AG20443 (cell line): ENCODE measurements at regions not wholly inside any gene's neighbourhood (a gene's known extent, or its start where the extent isn't known, plus 50 kb on each side); places are given as distances from the start of the nearest gene placed in this dataset.
"Not testable (repeated sequence)": the region's sequence is repeated elsewhere in the genome, so short reads cannot be mapped to it uniquely, and the experiment has no call there.

Source experiments
- DNase-seq: peaks from one replicate; pipeline ENCODE4 v3.0.0; 2012; ENCODE audit warnings: low spot score, mixed read lengths

GRCh38 chr7:85716353-85716752 is 529.5 kb upstream of the SEMA3D start:
- no peak for DNase-seq

GRCh38 chr7:85714951-85715350 is 528.1 kb upstream of the SEMA3D start:
- no peak for DNase-seq

DNA sequence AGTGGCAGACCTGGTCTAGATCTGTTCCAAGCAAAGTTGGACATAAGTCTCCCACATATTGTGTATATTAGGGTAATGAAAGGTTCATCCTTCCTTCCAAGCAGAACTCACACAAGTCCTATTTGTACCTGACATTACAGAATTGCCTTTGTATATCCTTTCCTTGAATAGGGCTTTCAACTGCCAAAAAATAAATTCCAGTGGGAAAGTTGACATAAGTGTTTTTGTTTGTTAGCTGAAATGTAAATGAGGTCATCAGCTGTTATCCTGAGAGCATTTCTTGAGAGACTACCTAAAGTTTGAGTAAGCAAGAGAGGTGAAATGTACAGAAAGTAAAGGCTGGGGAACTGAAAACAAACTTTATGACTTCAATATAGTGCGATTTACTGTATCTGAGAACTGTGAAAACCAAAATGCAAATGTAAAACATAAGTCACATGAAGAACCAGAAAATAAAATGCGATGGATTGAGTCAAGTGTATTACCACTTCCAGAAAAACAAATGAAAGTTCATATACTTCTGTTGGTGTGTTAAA is 527.3 kb upstream of the SEMA3D start:
- no peak for DNase-seq

- DNase-seq = no peak
Measured at GRCh38 chr7:85713171-85713570, 526.3 kb upstream of the SEMA3D start.

- no peak for DNase-seq
Measured at GRCh38 chr7:85711894-85712293, 525.0 kb upstream of the SEMA3D start.

DNA sequence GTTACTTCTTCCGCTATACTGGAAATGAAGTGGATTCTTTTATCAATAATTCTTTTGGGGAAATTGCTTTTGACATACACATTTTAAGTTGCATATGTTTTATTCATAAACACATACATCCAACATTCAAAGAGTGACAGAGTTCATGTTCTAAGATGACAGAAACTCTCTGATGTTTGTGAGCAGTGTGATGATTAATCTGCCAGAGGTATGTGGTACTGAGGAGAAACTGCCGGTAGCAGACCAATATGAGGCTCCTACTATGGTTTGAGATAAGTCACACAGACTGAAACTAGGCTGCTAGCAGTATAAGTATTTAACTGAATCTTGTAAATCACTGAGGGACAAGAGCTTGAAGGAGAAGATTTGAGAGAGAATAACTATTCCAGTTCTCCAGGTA is 524.1 kb upstream of the SEMA3D start:
- no peak for DNase-seq

- no peak for DNase-seq
Measured at GRCh38 chr7:85708221-85708620, 521.4 kb upstream of the SEMA3D start.

- DNase-seq = no peak
Measured at GRCh38 chr7:85705076-85705475, 518.2 kb upstream of the SEMA3D start.

GRCh38 chr7:85703251-85704010 is 516.6 kb upstream of the SEMA3D start:
- DNase-seq = no peak

- DNase-seq = no peak
Measured at GRCh38 chr7:85702348-85702747, 515.5 kb upstream of the SEMA3D start.

GRCh38 chr7:85699482-85699881 is 512.6 kb upstream of the SEMA3D start:
- DNase-seq = no peak

GRCh38 chr7:85695533-85695932 is 508.7 kb upstream of the SEMA3D start:
- no peak for DNase-seq

DNA sequence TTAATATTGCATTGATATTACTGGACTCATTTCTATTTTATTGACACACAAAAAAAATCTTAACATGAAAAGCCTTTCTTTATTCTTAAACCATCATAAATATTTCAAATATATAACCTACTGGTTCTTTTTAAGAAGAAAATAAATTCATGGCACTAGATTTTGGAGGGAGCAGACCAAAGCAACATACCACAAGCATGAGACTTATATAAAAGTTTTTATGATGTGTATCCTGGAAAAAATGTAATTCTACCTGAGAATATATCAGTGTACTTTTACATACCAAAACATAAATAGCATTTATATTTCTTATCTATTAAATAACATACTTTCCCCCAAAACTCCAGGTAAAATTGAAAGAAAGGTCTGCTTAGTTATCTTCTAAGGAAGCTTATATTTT is 508.2 kb upstream of the SEMA3D start:
- DNase-seq = no peak

GRCh38 chr7:85693326-85693725 is 506.5 kb upstream of the SEMA3D start:
- DNase-seq = no peak

DNA sequence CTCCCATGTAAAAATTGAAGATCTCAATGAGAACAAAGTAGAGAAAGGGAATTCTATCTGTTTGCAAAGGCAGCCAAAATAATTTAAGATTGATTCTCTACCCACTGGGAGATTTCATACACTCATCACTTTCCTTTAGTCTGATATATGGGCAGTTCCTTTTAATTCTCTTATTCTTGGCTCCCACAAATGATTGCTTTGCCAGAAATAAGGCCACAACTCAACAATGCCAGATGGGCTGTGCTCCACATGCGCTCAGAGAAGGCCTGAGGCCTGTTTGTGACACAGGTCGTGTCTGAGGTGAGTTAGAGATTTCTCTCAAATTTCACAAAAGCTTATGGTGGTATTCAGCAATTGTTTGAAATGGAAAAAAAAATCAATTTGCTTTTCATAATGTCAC is 501.9 kb upstream of the SEMA3D start:
- peak; percentile 27 for DNase-seq

- no peak for DNase-seq
Measured at GRCh38 chr7:85686401-85687181, 499.7 kb upstream of the SEMA3D start.

DNA sequence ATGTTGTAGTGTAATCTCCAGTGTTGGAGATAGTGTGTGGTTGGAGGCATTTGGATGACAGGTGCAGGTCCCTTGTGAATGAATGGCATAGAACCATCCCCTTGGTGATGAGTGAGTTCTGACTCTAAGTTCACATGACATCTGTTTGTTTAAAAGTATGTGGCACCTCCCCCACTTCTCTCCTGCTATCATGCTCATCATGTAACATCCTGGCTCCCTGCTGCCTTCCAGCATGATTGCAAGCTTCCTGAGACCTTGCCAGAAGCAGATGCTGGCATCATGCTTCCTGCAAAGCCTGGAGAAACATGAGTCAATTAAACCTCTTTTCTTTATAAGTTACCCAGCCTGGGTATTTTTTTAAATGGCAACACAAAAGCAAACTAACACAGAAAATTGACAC is 499.0 kb upstream of the SEMA3D start:
- DNase-seq = no peak

- DNase-seq = peak; percentile 19
Measured at GRCh38 chr7:85682833-85683620, 496.2 kb upstream of the SEMA3D start.

DNA sequence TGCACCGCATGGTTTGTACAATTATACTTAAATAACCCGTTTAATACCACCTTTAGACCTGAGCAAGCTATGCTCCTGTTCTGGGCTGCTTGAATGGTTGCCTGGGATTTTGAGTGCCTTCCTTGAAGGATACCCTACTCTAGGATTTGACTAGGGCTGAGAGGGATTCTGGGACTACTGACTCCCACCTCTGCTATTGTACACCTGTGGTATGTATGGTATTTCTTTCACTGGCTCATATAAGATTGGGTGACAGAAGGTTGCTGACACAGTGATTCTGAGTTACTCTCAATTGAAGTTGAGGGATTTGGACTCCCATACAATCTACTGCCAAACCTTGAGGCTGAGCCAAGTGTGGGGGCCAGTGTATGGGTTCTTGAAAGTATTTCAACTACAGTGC is 494.4 kb upstream of the SEMA3D start:
- no peak for DNase-seq

DNA sequence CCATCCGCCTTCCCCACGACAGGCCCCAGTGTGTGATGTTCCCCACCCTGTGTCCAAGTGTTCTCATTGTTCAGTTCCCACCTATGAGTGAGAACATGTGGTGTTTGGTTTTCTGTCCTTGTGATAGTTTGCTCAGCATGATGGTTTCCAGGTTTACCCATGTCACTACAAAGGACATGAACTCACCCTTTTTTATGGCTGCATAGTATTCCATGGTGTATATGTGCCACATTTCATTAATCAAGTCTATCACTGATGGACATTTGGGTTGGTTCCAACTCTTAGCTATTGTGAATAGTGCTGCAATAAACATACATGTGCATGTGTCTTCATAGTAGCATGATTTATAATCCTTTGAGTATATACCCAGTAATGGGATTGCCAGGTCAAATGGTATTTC is 488.2 kb upstream of the SEMA3D start:
- DNase-seq = not testable (repeated sequence)

- DNase-seq = no peak
Measured at GRCh38 chr7:85673876-85674275, 487.0 kb upstream of the SEMA3D start.

DNA sequence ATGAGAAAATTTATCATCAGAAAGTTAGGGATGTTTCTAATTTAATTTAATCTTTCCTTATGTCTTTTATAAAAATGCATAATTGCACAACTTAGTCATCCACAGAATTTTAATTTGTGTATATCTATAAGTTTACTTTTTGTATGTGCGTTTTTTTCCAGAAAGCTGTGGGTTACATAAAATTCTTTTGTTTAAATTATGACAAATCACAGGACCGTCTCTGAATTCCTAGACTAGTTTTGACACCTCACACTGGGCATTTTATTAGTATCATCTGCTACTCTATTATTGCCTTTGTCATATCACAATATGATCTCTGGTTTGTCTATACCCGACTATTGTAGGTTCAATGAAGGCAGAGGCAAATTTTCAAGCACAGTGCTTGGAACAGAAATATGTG is 482.4 kb upstream of the SEMA3D start:
- DNase-seq = no peak

DNA sequence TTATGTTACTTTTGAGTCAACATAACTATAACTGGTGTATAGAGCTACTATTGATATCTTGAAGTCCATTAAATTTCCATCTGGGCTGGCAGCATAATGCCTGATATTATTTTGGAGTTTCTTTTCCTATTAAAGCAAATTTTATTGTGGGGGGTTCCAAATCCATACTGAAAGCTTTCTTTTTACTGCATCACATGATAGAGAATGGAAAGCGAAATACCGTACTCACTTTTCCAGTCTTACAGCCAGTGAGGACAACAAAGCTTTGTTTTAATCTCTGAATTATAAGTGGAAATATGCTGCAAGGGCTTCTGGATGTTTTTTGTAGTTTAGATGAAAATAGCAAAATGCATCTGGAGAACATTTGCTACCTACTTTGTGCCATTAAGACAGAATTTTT is 477.5 kb upstream of the SEMA3D start:
- DNase-seq = no peak
